ENCODE measurements at regions not wholly inside any gene's neighbourhood (a gene's known extent, or its start where the extent isn't known, plus 50 kb on each side); places are given as distances from the start of the nearest gene placed in this dataset.

GRCh38 chr4:33134366-33134765, 2414.2 kb downstream of the PCDH7 start:
- no peaks in the 10 kb centered on the region for H3K9me2 ChIP-seq (replicated peaks; ENCODE audit: low read length)
- ATAC-seq (no peak), DNase-seq (no peak)
- no peak overlapping the region for H3K9ac ChIP-seq (ENCODE audit: low read length)
- intact Hi-C loops (cut with micrococcal nuclease): no loop called here
- H3K4me3 ChIP-seq (ENCODE audit: low read length): no peak overlapping the region
- no peaks in the 10 kb centered on the region for H3F3A ChIP-seq (ENCODE audit: low read length, unreplicated experiment)
- TF ChIP-seq EZH2phosphoT487 (IDR thresholded peaks at IDR 0.05; ENCODE audit: borderline replicate concordance, low read length) (no peak), CTCF (conservative IDR thresholded peaks at IDR 0.05; ENCODE audit: low read depth, low read length) (no peak), EZH2 (IDR thresholded peaks at IDR 0.05; ENCODE audit: low read length, unreplicated experiment) (no peak)
- ChIA-PET POLR2A (ENCODE audit: unreplicated experiment) (no interaction called here), CTCF (no interaction called here)
- no peaks in the 10 kb centered on the region for H3K27me3 ChIP-seq (ENCODE audit: low read length)
- no peaks in the 10 kb centered on the region for H3K9me3 ChIP-seq (ENCODE audit: low read length)
- H3K27ac ChIP-seq (ENCODE audit: low read length): no peak overlapping the region
- no peaks in the 10 kb centered on the region for H3K4me1 ChIP-seq (ENCODE audit: insufficient read depth, low read length)
- no peak overlapping the region for H2AFZ ChIP-seq (ENCODE audit: low read length)
- H3K36me3 ChIP-seq (ENCODE audit: low read depth, low read length): no peaks in the 10 kb centered on the region
- no peak overlapping the region for H3K4me2 ChIP-seq (ENCODE audit: low read length)
- H4K20me1 ChIP-seq (ENCODE audit: low read length): no peaks in the 10 kb centered on the region
- H3K79me2 ChIP-seq (ENCODE audit: low read length): no peaks in the 10 kb centered on the region
- no TSS peak for BruUV-seq (replicated peaks)

GRCh38 chr4:33149658-33150524, 2429.7 kb downstream of the PCDH7 start:
- Histone ChIP-seq H3K9ac (ENCODE audit: low read length) (no peak overlapping the region), H3K36me3 (ENCODE audit: low read depth, low read length) (no peaks in the 10 kb centered on the region), H3K27me3 (ENCODE audit: low read length) (no peaks in the 10 kb centered on the region), H3K9me2 (replicated peaks; ENCODE audit: low read length) (no peaks in the 10 kb centered on the region), H3K4me2 (ENCODE audit: low read length) (no peak overlapping the region), H3F3A (ENCODE audit: low read length, unreplicated experiment) (no peaks in the 10 kb centered on the region), H3K4me1 (ENCODE audit: insufficient read depth, low read length) (no peaks in the 10 kb centered on the region), H3K4me3 (ENCODE audit: low read length) (no peak overlapping the region), H3K9me3 (ENCODE audit: low read length) (no peaks in the 10 kb centered on the region), H2AFZ (ENCODE audit: low read length) (no peak overlapping the region), H4K20me1 (ENCODE audit: low read length) (no peaks in the 10 kb centered on the region), H3K79me2 (ENCODE audit: low read length) (no peaks in the 10 kb centered on the region), H3K27ac (ENCODE audit: low read length) (no peak overlapping the region)
- ATAC-seq (no peak), DNase-seq (no peak)
- BruUV-seq (replicated peaks): no TSS peak
- intact Hi-C loops (cut with micrococcal nuclease): no loop called here
- ChIA-PET POLR2A (ENCODE audit: unreplicated experiment) (no interaction called here), CTCF (no interaction called here)
- no peak for TF ChIP-seq CTCF (conservative IDR thresholded peaks at IDR 0.05; ENCODE audit: low read depth, low read length)
- no peak for TF ChIP-seq EZH2phosphoT487 (IDR thresholded peaks at IDR 0.05; ENCODE audit: borderline replicate concordance, low read length)
- TF ChIP-seq EZH2 (IDR thresholded peaks at IDR 0.05; ENCODE audit: low read length, unreplicated experiment): no peak

GRCh38 chr4:33150525-33150910, 2430.3 kb downstream of the PCDH7 start:
- TF ChIP-seq EZH2 (IDR thresholded peaks at IDR 0.05; ENCODE audit: low read length, unreplicated experiment) (no peak), CTCF (conservative IDR thresholded peaks at IDR 0.05; ENCODE audit: low read depth, low read length) (no peak), EZH2phosphoT487 (IDR thresholded peaks at IDR 0.05; ENCODE audit: borderline replicate concordance, low read length) (no peak)
- ChIA-PET POLR2A (ENCODE audit: unreplicated experiment) (no interaction called here), CTCF (no interaction called here)
- Histone ChIP-seq H3K27ac (ENCODE audit: low read length) (no peak overlapping the region), H3K9me3 (ENCODE audit: low read length) (no peaks in the 10 kb centered on the region), H3K27me3 (ENCODE audit: low read length) (no peaks in the 10 kb centered on the region), H3K4me3 (ENCODE audit: low read length) (no peak overlapping the region), H3K9me2 (replicated peaks; ENCODE audit: low read length) (no peaks in the 10 kb centered on the region), H3K79me2 (ENCODE audit: low read length) (no peaks in the 10 kb centered on the region), H2AFZ (ENCODE audit: low read length) (no peak overlapping the region), H4K20me1 (ENCODE audit: low read length) (no peaks in the 10 kb centered on the region), H3K9ac (ENCODE audit: low read length) (no peak overlapping the region), H3K36me3 (ENCODE audit: low read depth, low read length) (no peaks in the 10 kb centered on the region), H3K4me1 (ENCODE audit: insufficient read depth, low read length) (no peaks in the 10 kb centered on the region), H3F3A (ENCODE audit: low read length, unreplicated experiment) (no peaks in the 10 kb centered on the region), H3K4me2 (ENCODE audit: low read length) (no peak overlapping the region)
- ATAC-seq (no peak), DNase-seq (no peak)
- intact Hi-C loops (cut with micrococcal nuclease): no loop called here
- no TSS peak for BruUV-seq (replicated peaks)
